DOHH2 (cell line): ENCODE measurements at regions not wholly inside any gene's neighbourhood (a gene's known extent, or its start where the extent isn't known, plus 50 kb on each side); places are given as distances from the start of the nearest gene placed in this dataset.

ENCODE experiments used
- H3F3A ChIP-seq: fragments of 200-600 bp; sonication (generic), shearing (Covaris generic); 2 replicates; pipeline ENCODE4 v1.6.0; 2016; ENCODE audit warnings: antibody characterized with exemption, mild to moderate bottlenecking; ENCODE audit not compliant: control insufficient read depth, insufficient read depth
- H3K27ac ChIP-seq: fragments of 200-600 bp; sonication (generic); 2 replicates; pipeline ENCODE4 v1.5.1; 2014; ENCODE audit warnings: low read depth, mild to moderate bottlenecking, low read length, moderate library complexity
- H3K27me3 ChIP-seq: fragments of 200-600 bp; sonication (generic); 2 replicates; pipeline ENCODE4 v1.6.1; 2014; ENCODE audit warnings: mild to moderate bottlenecking, low read length, mixed read lengths; ENCODE audit not compliant: control insufficient read depth
- H3K36me3 ChIP-seq: fragments of 200-600 bp; sonication (generic); 2 replicates; pipeline ENCODE4 v1.6.1; 2014; ENCODE audit warnings: mild to moderate bottlenecking, low read length, moderate library complexity, mixed read lengths; ENCODE audit not compliant: control insufficient read depth
- H3K4me1 ChIP-seq: fragments of 200-600 bp; sonication (generic); 2 replicates; pipeline ENCODE4 v1.6.1; 2014; ENCODE audit warnings: mild to moderate bottlenecking, low read length, mixed read lengths; ENCODE audit not compliant: control insufficient read depth
- H3K4me2 ChIP-seq: fragments of 200-600 bp; sonication (generic); 2 replicates; pipeline ENCODE4 v1.6.0; 2014; ENCODE audit warnings: mild to moderate bottlenecking, low read length, moderate library complexity
- H3K4me3 ChIP-seq: fragments of 200-600 bp; sonication (generic); 2 replicates; pipeline ENCODE4 v1.5.1; 2014; ENCODE audit warnings: mild to moderate bottlenecking, low read length, mixed read lengths
- H3K79me2 ChIP-seq: fragments of 200-600 bp; sonication (generic); 2 replicates; pipeline ENCODE4 v1.6.1; 2014; ENCODE audit warnings: mild to moderate bottlenecking, low read length, mixed read lengths; ENCODE audit not compliant: control insufficient read depth
- H3K9me2 ChIP-seq: fragments of 200-600 bp; sonication (generic); replicated peaks from 2 replicates; pipeline ENCODE4 v1.6.1; 2014; ENCODE audit warnings: mild to moderate bottlenecking, low read length, mixed read lengths; ENCODE audit not compliant: control insufficient read depth
- H3K9me3 ChIP-seq: fragments of 200-600 bp; sonication (generic); 2 replicates; pipeline ENCODE4 v1.6.1; 2014; ENCODE audit warnings: antibody characterized with exemption, low read length, mixed read lengths; ENCODE audit not compliant: control insufficient read depth, insufficient read depth
- H4K20me1 ChIP-seq: fragments of 200-600 bp; sonication (generic); 2 replicates; pipeline ENCODE4 v1.6.0; 2014; ENCODE audit warnings: low read depth, mild to moderate bottlenecking, antibody characterized with exemption, low read length, moderate library complexity; ENCODE audit not compliant: control insufficient read depth, insufficient read depth
- CTCF ChIP-seq: fragments of 200-600 bp; sonication (generic); IDR thresholded peaks from one replicate; pipeline ENCODE4 v1.5.1; 2014; ENCODE audit warnings: antibody characterized with exemption, mild to moderate bottlenecking, low read depth, low read length; ENCODE audit not compliant: poor library complexity, severe bottlenecking
- EZH2phosphoT487 ChIP-seq: fragments of 200-600 bp; sonication (generic); IDR thresholded peaks from 2 replicates; pipeline ENCODE4 v1.6.1; 2017; ENCODE audit warnings: borderline replicate concordance, mild to moderate bottlenecking, antibody characterized with exemption, low read length, moderate library complexity, mixed read lengths

- Histone ChIP-seq H3K36me3 (no peaks in the 10 kb centered on the region), H4K20me1 (no peaks in the 10 kb centered on the region), H3K4me3 (no peak overlapping the region), H3K9me3 (no peaks in the 10 kb centered on the region), H3K27ac (no peak overlapping the region), H3K4me1 (no peaks in the 10 kb centered on the region), H3K27me3 (no peaks in the 10 kb centered on the region), H3K9me2 (no peaks in the 10 kb centered on the region), H3K79me2 (no peaks in the 10 kb centered on the region), H3F3A (no peaks in the 10 kb centered on the region), H3K4me2 (no peak overlapping the region)
- TF ChIP-seq EZH2phosphoT487: no peak
- TF ChIP-seq CTCF: no peak
Observed at GRCh38 chr4:160034501-160034900, 931.6 kb downstream of the RAPGEF2 start.

DNA sequence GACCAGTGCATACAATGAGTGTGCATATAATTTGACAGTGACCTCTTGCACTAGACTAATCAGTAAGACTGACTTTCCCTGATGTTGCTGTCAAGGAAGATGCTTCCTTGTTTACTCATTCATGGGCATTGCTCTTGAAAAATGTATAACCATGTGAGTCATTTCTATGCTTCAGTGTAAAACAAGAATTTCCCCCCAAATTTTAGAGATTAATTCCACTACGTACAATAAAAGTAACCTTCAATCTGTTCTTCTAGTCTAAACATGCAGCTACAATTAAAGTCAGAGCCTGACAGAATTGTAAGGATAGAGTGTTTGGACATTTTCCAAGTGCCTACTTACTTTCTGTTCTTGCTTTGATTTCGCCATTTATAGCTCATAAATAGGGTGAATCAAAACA is 935.7 kb downstream of the RAPGEF2 start:
- H4K20me1 ChIP-seq: no peaks in the 10 kb centered on the region
- no peaks in the 10 kb centered on the region for H3K36me3 ChIP-seq
- no peaks in the 10 kb centered on the region for H3K79me2 ChIP-seq
- no peak overlapping the region for H3K4me2 ChIP-seq
- H3F3A ChIP-seq: no peaks in the 10 kb centered on the region
- H3K9me3 ChIP-seq: no peaks in the 10 kb centered on the region
- H3K4me3 ChIP-seq: no peak overlapping the region
- no peak overlapping the region for H3K27ac ChIP-seq
- no peaks in the 10 kb centered on the region for H3K27me3 ChIP-seq
- no peaks in the 10 kb centered on the region for H3K4me1 ChIP-seq
- TF ChIP-seq EZH2phosphoT487 (no peak), CTCF (no peak)
- no peaks in the 10 kb centered on the region for H3K9me2 ChIP-seq

GRCh38 chr4:160044693-160045092 is 941.8 kb downstream of the RAPGEF2 start:
- Histone ChIP-seq H3F3A (no peaks in the 10 kb centered on the region), H3K36me3 (no peaks in the 10 kb centered on the region), H3K9me2 (no peaks in the 10 kb centered on the region), H3K4me3 (no peak overlapping the region), H3K9me3 (no peaks in the 10 kb centered on the region), H3K4me1 (no peaks in the 10 kb centered on the region), H3K79me2 (no peaks in the 10 kb centered on the region), H3K27ac (no peak overlapping the region), H3K4me2 (no peak overlapping the region), H4K20me1 (no peaks in the 10 kb centered on the region), H3K27me3 (no peaks in the 10 kb centered on the region)
- TF ChIP-seq CTCF: no peak
- no peak for TF ChIP-seq EZH2phosphoT487
